Brain microvascular endothelial cell (primary cell): ENCODE measurements at regions not wholly inside any gene's neighbourhood (a gene's known extent, or its start where the extent isn't known, plus 50 kb on each side); places are given as distances from the start of the nearest gene placed in this dataset.

Source experiments
- DNase-seq: peaks from one replicate; pipeline ENCODE4 v3.0.0-alpha.2; 2020
- H3K27ac ChIP-seq: fragments of 250-450 bp; sonication (Bioruptor Pico); 2 replicates; pipeline ENCODE4 v1.5.1; 2020; ENCODE audit warnings: mild to moderate bottlenecking, moderate library complexity
- H3K27me3 ChIP-seq: fragments of 250-450 bp; sonication (Bioruptor Pico); replicated peaks from 2 replicates; pipeline ENCODE4 v1.5.1; 2020; ENCODE audit warnings: mild to moderate bottlenecking
- H3K36me3 ChIP-seq: fragments of 250-450 bp; sonication (Bioruptor Pico); replicated peaks from 2 replicates; pipeline ENCODE4 v1.5.1; 2020; ENCODE audit warnings: mild to moderate bottlenecking
- H3K4me3 ChIP-seq: 2 replicates; pipeline ENCODE4 v1.5.1; 2011; ENCODE audit warnings: low read depth, mild to moderate bottlenecking, control low read depth, low read length, moderate library complexity
- CTCF ChIP-seq: IDR thresholded peaks from 2 replicates; pipeline ENCODE4 v1.5.1; 2011; ENCODE audit warnings: low read depth, mild to moderate bottlenecking, moderate library complexity, low read length, control low read depth, inconsistent platforms; ENCODE audit errors: missing control alignments
- in situ Hi-C: cut with HindIII; loops from 2 replicates; pipeline ENCODE4 v1.10.0; 2017; ENCODE audit warnings: low sequenced_read_pairs, low pct_ligation_motif_present

- TF ChIP-seq CTCF: peak; percentile 30
- H3K4me3 ChIP-seq: no peak overlapping the region
- in situ Hi-C loops: no loop called here
- no peak for DNase-seq
- H3K36me3 ChIP-seq: no peaks in the 10 kb centered on the region
- no peak overlapping the region for H3K27ac ChIP-seq
- H3K27me3 ChIP-seq: no peaks in the 10 kb centered on the region
Observed at GRCh38 chr9:27714388-27714787, 141.1 kb upstream of the C9orf72 start.

GRCh38 chr9:27715651-27716050, 142.4 kb upstream of the C9orf72 start:
- TF ChIP-seq CTCF: no peak
- no peak for DNase-seq
- no peaks in the 10 kb centered on the region for H3K27me3 ChIP-seq
- H3K27ac ChIP-seq: no peak overlapping the region
- in situ Hi-C loops: no loop called here
- H3K4me3 ChIP-seq: no peak overlapping the region
- H3K36me3 ChIP-seq: no peaks in the 10 kb centered on the region

GRCh38 chr9:27717991-27718390, 144.7 kb upstream of the C9orf72 start:
- in situ Hi-C loops: no loop called here
- no peak overlapping the region for H3K27ac ChIP-seq
- no peak for TF ChIP-seq CTCF
- H3K27me3 ChIP-seq: no peaks in the 10 kb centered on the region
- no peaks in the 10 kb centered on the region for H3K36me3 ChIP-seq
- DNase-seq: no peak
- H3K4me3 ChIP-seq: no peak overlapping the region

GRCh38 chr9:27719711-27720110, 146.4 kb upstream of the C9orf72 start:
- no peak overlapping the region for H3K27ac ChIP-seq
- no peak for TF ChIP-seq CTCF
- no peak overlapping the region for H3K4me3 ChIP-seq
- no peak for DNase-seq
- in situ Hi-C loops: no loop called here
- H3K36me3 ChIP-seq: no peaks in the 10 kb centered on the region
- no peaks in the 10 kb centered on the region for H3K27me3 ChIP-seq

- H3K27ac ChIP-seq: no peak overlapping the region
- no peak for DNase-seq
- no peak for TF ChIP-seq CTCF
- no peaks in the 10 kb centered on the region for H3K36me3 ChIP-seq
- H3K4me3 ChIP-seq: no peak overlapping the region
- no peaks in the 10 kb centered on the region for H3K27me3 ChIP-seq
- in situ Hi-C loops: no loop called here
Observed at GRCh38 chr9:27722866-27723265, 149.6 kb upstream of the C9orf72 start.
